ENCODE measurements at regions not wholly inside any gene's neighbourhood (a gene's known extent, or its start where the extent isn't known, plus 50 kb on each side); places are given as distances from the start of the nearest gene placed in this dataset.

DNA sequence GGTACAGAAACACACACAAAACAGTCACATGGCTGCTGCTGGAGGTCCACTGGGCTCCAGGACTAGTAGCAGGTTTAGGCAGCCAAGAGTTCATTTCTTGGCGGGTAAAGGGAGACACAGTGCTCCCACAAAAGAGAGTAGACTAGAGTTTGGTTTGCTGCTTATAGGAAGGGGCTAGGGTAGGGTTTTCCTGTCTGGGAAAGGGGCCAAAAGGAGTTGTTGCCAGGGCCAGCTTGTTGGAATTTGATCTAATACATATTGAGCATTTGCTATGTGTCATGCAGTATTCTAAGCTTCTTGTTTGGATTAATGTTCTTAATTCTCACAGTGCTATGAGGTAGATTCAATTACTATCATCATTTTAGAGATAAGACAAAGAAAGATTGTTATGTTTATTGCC is 195.1 kb upstream of the PLET1 start:
- TF ChIP-seq, protein P1, sequence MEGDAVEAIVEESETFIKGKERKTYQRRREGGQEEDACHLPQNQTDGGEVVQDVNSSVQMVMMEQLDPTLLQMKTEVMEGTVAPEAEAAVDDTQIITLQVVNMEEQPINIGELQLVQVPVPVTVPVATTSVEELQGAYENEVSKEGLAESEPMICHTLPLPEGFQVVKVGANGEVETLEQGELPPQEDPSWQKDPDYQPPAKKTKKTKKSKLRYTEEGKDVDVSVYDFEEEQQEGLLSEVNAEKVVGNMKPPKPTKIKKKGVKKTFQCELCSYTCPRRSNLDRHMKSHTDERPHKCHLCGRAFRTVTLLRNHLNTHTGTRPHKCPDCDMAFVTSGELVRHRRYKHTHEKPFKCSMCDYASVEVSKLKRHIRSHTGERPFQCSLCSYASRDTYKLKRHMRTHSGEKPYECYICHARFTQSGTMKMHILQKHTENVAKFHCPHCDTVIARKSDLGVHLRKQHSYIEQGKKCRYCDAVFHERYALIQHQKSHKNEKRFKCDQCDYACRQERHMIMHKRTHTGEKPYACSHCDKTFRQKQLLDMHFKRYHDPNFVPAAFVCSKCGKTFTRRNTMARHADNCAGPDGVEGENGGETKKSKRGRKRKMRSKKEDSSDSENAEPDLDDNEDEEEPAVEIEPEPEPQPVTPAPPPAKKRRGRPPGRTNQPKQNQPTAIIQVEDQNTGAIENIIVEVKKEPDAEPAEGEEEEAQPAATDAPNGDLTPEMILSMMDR (IDR thresholded peaks at IDR 0.05) = no peak
- no peak for TF ChIP-seq POLR2AphosphoS5 (IDR thresholded peaks at IDR 0.05; ENCODE audit: low read depth, low read length)
